ENCODE measurements at regions not wholly inside any gene's neighbourhood (a gene's known extent, or its start where the extent isn't known, plus 50 kb on each side); places are given as distances from the start of the nearest gene placed in this dataset.

GRCh38 chr3:145145461-145145860 lies 1015.5 kb downstream of the PLOD2 start:
- DNase-seq: no peak
- ChIA-PET CTCF (no interaction called here), POLR2A (no interaction called here)
- Mint-ChIP-seq H3K4me1 (no peaks in the 10 kb centered on the region), H3K4me3 (no peak overlapping the region), H3K36me3 (ENCODE audit: low read depth) (no peaks in the 10 kb centered on the region), H3K27ac (no peak overlapping the region), H3K27me3 (no peaks in the 10 kb centered on the region), H3K9me3 (ENCODE audit: low read depth) (peaks cover 7% of the 10 kb centered on the region)
- intact Hi-C loops (cut with DNase I, micrococcal nuclease): no loop called here
- ATAC-seq: no peak

DNA sequence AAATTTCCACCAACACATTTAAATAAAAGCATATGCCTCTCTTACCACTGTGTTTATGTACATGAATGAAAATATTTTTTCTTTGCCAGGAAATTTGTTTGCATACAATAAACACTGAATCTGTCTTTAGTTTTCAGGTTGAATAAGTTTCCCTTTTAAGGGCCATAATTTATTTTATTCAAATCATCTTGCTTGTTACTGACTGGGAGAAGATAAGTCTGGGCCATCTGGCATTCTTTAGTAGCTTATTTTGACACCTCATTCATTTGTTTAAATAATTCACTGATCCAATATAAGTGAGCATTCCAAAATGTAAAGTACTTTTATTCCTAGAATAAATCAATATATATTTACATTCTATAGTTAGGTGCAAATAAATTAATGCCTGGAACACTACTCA lies 1001.3 kb downstream of the PLOD2 start:
- DNase-seq (no peak), ATAC-seq (no peak)
- Mint-ChIP-seq H3K4me3 (no peak overlapping the region), H3K9me3 (ENCODE audit: low read depth) (no peaks in the 10 kb centered on the region), H3K27me3 (no peaks in the 10 kb centered on the region), H3K36me3 (ENCODE audit: low read depth) (no peaks in the 10 kb centered on the region), H3K27ac (no peak overlapping the region), H3K4me1 (no peaks in the 10 kb centered on the region)
- ChIA-PET CTCF (no interaction called here), POLR2A (no interaction called here)
- intact Hi-C loops (cut with DNase I, micrococcal nuclease): no loop called here

GRCh38 chr3:145170121-145170520 lies 990.9 kb downstream of the PLOD2 start:
- H3K27me3 Mint-ChIP-seq: no peaks in the 10 kb centered on the region

GRCh38 chr3:145175626-145176025 lies 985.4 kb downstream of the PLOD2 start:
- Mint-ChIP-seq H3K9me3 (ENCODE audit: low read depth) (no peaks in the 10 kb centered on the region), H3K4me1 (no peaks in the 10 kb centered on the region), H3K27me3 (no peaks in the 10 kb centered on the region), H3K27ac (no peak overlapping the region), H3K4me3 (no peak overlapping the region), H3K36me3 (ENCODE audit: low read depth) (no peaks in the 10 kb centered on the region)
- intact Hi-C loops (cut with DNase I, micrococcal nuclease): no loop called here
- no peak for DNase-seq
- ATAC-seq: no peak
- POLR2A ChIA-PET: no interaction called here
- CTCF ChIA-PET: no interaction called here

More at GRCh38 chr3:145170121-145170520, 990.9 kb downstream of the PLOD2 start:
- ATAC-seq (no peak), DNase-seq (no peak)
- H3K4me1 Mint-ChIP-seq: no peaks in the 10 kb centered on the region
- H3K36me3 Mint-ChIP-seq (ENCODE audit: low read depth): no peaks in the 10 kb centered on the region
- H3K9me3 Mint-ChIP-seq (ENCODE audit: low read depth): no peaks in the 10 kb centered on the region
- POLR2A ChIA-PET: no interaction called here
- CTCF ChIA-PET: no interaction called here
- H3K27ac Mint-ChIP-seq: no peak overlapping the region
- no peak overlapping the region for H3K4me3 Mint-ChIP-seq
- intact Hi-C loops (cut with DNase I, micrococcal nuclease): no loop called here

DNA sequence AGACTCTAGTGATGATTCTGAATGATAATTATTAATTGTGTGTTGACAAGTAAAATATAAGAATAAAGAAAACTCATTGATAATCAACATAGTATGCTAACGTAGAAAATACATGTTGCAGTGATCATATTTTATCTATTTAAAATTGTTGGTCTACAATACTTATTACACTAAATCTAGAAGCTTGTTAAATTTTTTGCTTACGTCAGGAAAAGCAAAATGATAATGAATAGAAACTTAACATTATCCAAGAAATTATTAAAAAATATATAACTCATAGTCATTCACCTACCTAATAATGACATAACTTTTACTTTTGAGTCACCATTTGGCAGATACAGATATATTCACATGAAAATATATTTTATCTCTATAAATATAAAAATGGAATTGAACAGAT lies 984.1 kb downstream of the PLOD2 start:
- Mint-ChIP-seq H3K4me1 (no peaks in the 10 kb centered on the region), H3K36me3 (ENCODE audit: low read depth) (no peaks in the 10 kb centered on the region), H3K27me3 (no peaks in the 10 kb centered on the region), H3K9me3 (ENCODE audit: low read depth) (no peaks in the 10 kb centered on the region), H3K27ac (no peak overlapping the region), H3K4me3 (no peak overlapping the region)
- ATAC-seq (no peak), DNase-seq (no peak)
- ChIA-PET POLR2A (no interaction called here), CTCF (no interaction called here)
- intact Hi-C loops (cut with DNase I, micrococcal nuclease): no loop called here

GRCh38 chr3:145177828-145178227 lies 983.2 kb downstream of the PLOD2 start:
- no peak overlapping the region for H3K4me3 Mint-ChIP-seq
- no peaks in the 10 kb centered on the region for H3K4me1 Mint-ChIP-seq
- H3K9me3 Mint-ChIP-seq (ENCODE audit: low read depth): no peaks in the 10 kb centered on the region
- intact Hi-C loops (cut with DNase I, micrococcal nuclease): no loop called here
- ChIA-PET CTCF (no interaction called here), POLR2A (no interaction called here)
- H3K36me3 Mint-ChIP-seq (ENCODE audit: low read depth): no peaks in the 10 kb centered on the region
- no peaks in the 10 kb centered on the region for H3K27me3 Mint-ChIP-seq
- H3K27ac Mint-ChIP-seq: no peak overlapping the region
- no peak for ATAC-seq
- no peak for DNase-seq

DNA sequence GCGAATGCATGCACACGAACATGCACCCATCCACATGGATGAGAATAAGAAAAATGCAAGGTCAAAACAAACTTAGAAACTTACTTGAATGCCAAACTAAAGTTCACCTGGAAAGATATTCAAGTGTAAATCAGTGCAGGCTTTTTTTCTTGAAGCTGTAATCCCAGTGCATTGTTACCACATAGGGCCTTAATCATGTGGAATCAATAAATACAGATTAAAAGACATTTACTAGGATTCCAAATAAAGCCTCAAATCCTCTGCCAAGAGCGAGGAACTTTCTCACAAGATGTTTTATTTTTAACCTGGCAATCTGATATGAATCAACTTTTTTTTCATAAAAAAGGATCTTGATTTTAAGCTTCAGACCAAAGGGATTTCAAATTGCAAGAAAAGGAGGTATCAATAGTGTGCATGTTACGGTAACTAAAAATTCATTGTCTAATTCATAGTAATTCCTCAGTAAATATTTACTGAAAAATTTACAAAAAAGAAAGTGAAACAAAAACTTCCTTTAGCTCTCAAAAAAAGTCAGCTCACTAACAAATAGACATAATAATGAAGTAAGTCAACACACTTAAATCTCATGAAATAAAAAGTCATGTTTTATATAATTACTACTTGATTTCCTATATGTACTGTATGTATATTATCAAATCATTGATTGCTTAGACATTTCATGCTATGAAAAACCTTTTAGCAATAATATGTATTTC lies 978.6 kb downstream of the PLOD2 start:
- no peak overlapping the region for H3K4me3 Mint-ChIP-seq
- H3K9me3 Mint-ChIP-seq (ENCODE audit: low read depth): no peaks in the 10 kb centered on the region
- H3K4me1 Mint-ChIP-seq: no peaks in the 10 kb centered on the region
- no peak overlapping the region for H3K27ac Mint-ChIP-seq
- ATAC-seq: no peak
- CTCF ChIA-PET: no interaction called here
- intact Hi-C loops (cut with DNase I, micrococcal nuclease): no loop called here
- POLR2A ChIA-PET: no interaction called here
- DNase-seq: no peak
- H3K36me3 Mint-ChIP-seq (ENCODE audit: low read depth): no peaks in the 10 kb centered on the region
- no peaks in the 10 kb centered on the region for H3K27me3 Mint-ChIP-seq

DNA sequence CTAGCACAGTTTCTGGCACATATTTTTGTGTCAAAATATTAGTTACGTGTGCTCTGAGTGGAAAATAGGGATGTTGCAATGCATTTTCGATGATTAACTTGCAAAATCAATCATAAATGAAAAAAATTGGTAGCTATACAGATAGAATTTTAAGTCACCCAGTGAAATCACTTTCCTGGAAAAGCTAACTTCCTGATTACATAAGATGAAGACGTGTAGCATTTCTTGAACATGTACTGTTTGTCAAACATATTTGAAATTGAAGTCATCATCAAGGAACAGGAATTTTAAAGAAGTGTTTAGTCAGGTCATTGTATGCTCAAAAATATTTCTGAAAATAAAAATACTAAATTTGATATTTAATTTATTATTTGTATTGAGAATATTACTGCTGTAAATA lies 977.7 kb downstream of the PLOD2 start:
- Mint-ChIP-seq H3K27me3 (no peaks in the 10 kb centered on the region), H3K4me1 (no peaks in the 10 kb centered on the region), H3K36me3 (ENCODE audit: low read depth) (no peaks in the 10 kb centered on the region), H3K4me3 (no peak overlapping the region), H3K9me3 (ENCODE audit: low read depth) (no peaks in the 10 kb centered on the region), H3K27ac (no peak overlapping the region)
- ChIA-PET POLR2A (no interaction called here), CTCF (no interaction called here)
- DNase-seq: no peak
- no peak for ATAC-seq
- intact Hi-C loops (cut with DNase I, micrococcal nuclease): no loop called here

DNA sequence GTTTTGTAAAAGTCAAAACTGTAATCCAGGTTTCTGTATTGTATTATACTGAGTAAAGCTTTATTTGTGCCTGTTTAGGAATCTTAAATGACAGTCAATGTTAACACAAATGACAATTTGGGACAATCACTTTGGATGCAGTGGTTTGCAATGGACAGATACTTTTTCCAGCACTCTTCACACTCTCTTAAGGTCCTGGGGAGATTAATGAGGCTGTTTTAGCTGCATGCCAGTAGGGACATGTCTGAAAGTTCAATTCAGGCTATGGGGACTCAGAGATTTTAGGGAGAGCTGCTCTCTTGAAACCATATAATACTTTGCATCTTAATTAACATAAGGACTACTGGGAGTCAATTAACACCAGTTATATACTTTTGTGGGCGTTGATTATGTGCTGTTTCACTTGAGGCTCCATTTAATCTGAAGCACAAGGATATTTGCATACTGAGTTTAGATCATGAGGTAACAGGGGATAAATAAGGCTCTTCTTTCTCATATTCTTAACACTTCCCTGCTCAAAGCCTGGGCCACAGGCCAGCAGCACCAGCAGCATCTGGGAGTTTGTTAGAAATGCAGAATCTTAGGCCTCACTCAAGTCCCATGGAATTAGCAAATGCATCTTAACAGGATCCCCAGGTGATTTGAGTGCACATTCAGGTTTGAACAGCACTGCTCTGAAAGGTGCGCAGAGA lies 972.8 kb downstream of the PLOD2 start:
- Mint-ChIP-seq H3K9me3 (ENCODE audit: low read depth) (no peaks in the 10 kb centered on the region), H3K4me3 (no peak overlapping the region), H3K36me3 (ENCODE audit: low read depth) (no peaks in the 10 kb centered on the region)

GRCh38 chr3:145190138-145190537 lies 970.8 kb downstream of the PLOD2 start:
- Mint-ChIP-seq H3K27me3 (no peaks in the 10 kb centered on the region), H3K36me3 (ENCODE audit: low read depth) (no peaks in the 10 kb centered on the region), H3K4me3 (no peak overlapping the region), H3K4me1 (no peaks in the 10 kb centered on the region), H3K27ac (no peak overlapping the region), H3K9me3 (ENCODE audit: low read depth) (no peaks in the 10 kb centered on the region)
- ChIA-PET POLR2A (no interaction called here), CTCF (no interaction called here)
- no peak for DNase-seq
- intact Hi-C loops (cut with DNase I, micrococcal nuclease): no loop called here
- ATAC-seq: no peak

More for the DNA sequence above, 972.8 kb downstream of the PLOD2 start:
- no peak for DNase-seq
- Mint-ChIP-seq H3K27ac (no peak overlapping the region), H3K4me1 (no peaks in the 10 kb centered on the region), H3K27me3 (no peaks in the 10 kb centered on the region)
- ChIA-PET CTCF (no interaction called here), POLR2A (no interaction called here)
- intact Hi-C loops (cut with DNase I, micrococcal nuclease): no loop called here
- ATAC-seq: no peak

- intact Hi-C loops (cut with DNase I, micrococcal nuclease): no loop called here
- Mint-ChIP-seq H3K9me3 (ENCODE audit: low read depth) (no peaks in the 10 kb centered on the region), H3K27me3 (no peaks in the 10 kb centered on the region), H3K4me1 (no peaks in the 10 kb centered on the region), H3K27ac (no peak overlapping the region), H3K36me3 (ENCODE audit: low read depth) (no peaks in the 10 kb centered on the region), H3K4me3 (no peak overlapping the region)
- ChIA-PET CTCF (no interaction called here), POLR2A (no interaction called here)
- DNase-seq: no peak
- ATAC-seq: no peak
Measured at GRCh38 chr3:145190761-145191160, 970.2 kb downstream of the PLOD2 start.

DNA sequence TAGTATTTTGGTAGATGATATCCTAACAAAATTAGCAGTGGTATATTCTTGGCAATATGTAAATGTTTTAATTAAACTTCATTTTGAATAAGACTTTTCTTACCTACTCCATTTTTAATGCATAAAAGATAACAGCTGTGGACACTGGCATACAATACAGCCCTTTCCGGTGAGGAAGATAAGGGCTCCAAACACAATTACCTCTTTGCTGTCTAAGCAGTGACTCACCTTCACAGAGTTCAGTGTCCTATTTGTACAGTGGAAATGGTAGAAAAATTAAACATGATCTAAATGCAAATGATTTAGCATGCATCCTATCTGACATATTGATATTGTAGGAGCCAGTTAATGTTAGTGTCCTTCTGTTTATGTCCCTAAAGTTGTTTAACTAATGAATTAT lies 969.4 kb downstream of the PLOD2 start:
- H3K27ac Mint-ChIP-seq: no peak overlapping the region
- CTCF ChIA-PET: no interaction called here
- intact Hi-C loops (cut with DNase I, micrococcal nuclease): no loop called here
- no peaks in the 10 kb centered on the region for H3K9me3 Mint-ChIP-seq (ENCODE audit: low read depth)
- H3K4me1 Mint-ChIP-seq: no peaks in the 10 kb centered on the region
- H3K4me3 Mint-ChIP-seq: no peak overlapping the region
- POLR2A ChIA-PET: no interaction called here
- ATAC-seq (no peak), DNase-seq (no peak)
- H3K36me3 Mint-ChIP-seq (ENCODE audit: low read depth): no peaks in the 10 kb centered on the region
- H3K27me3 Mint-ChIP-seq: no peaks in the 10 kb centered on the region

Measured in activated CD4-positive, alpha-beta T cell treated with anti-CD3 and anti-CD28 coated beads for 36 hours (primary cell).